K562 (cell line): ENCODE measurements at regions not wholly inside any gene's neighbourhood (a gene's known extent, or its start where the extent isn't known, plus 50 kb on each side); places are given as distances from the start of the nearest gene placed in this dataset.

Experiments
- ATAC-seq: fragments of 200-7000 bp; cut with Tn5 transposase; 3 replicates; pipeline ENCODE4 v1.9.1; 2020; ENCODE audit warnings: moderate library complexity
- BruUV-seq: library from RNA; stranded (reverse); fragments of 400-500 nt; replicated peaks from 2 replicates; lab custom pipeline; 2021; lab: Mats Ljungman, UMichigan
- CTCF ChIA-PET: fragments of 300-600 bp; formaldehyde crosslinking; extraction: SDS; loops from one replicate; lab custom pipeline; 2021; ENCODE audit warnings: low intra/inter-chr PET ratio; lab: Yijun Ruan, JAX
- POLR2A ChIA-PET: fragments of 300-600, 350-650 bp; sonication (Branson Sonifier 250); formaldehyde crosslinking; extraction: SDS; loops from one replicate; lab custom pipeline; 2021; ENCODE audit warnings: antibody characterized with exemption, inconsistent platforms; lab: Yijun Ruan, JAX
- DNase-seq, 4 experiments: peaks; one replicate each; pipeline versions ENCODE4 v3.0.0 to v3.0.0-alpha.2; 2011 to 2018; ENCODE audit warnings: low spot score in 3 of 4, mixed read lengths in 3 of 4; ENCODE audit errors: extremely low read depth in 1 of 4
- FAIRE-seq: peaks from 2 replicates; lab custom pipeline; 2011; peaks lifted over from hg19 to GRCh38; lab: Jason Lieb, UNC
- H2AFZ ChIP-seq: 2 replicates; pipeline ENCODE4 v1.6.0; 2011; ENCODE audit warnings: low read depth, low read length, control low read depth, inconsistent platforms
- H3K27ac ChIP-seq: fragments of 200-600 bp; 3 replicates; pipeline ENCODE4 v1.8.0; 2011; ENCODE audit warnings: low read depth, mild to moderate bottlenecking, control low read depth, inconsistent platforms, low read length, moderate library complexity, mixed read lengths; ENCODE audit errors: extremely low read depth
- H3K27me3 ChIP-seq, 2 experiments: fragments of 300-600 bp in 1 of 2; 2 replicates in 1 of 2; 3 replicates in 1 of 2; pipeline versions ENCODE4 v1.6.0 to v1.8.0; 2011; ENCODE audit warnings: inconsistent platforms in 2 of 2, low read length in 2 of 2, mild to moderate bottlenecking in 1 of 2, mixed read lengths in 1 of 2, moderate library complexity in 1 of 2; ENCODE audit not compliant: control insufficient read depth in 2 of 2, insufficient read depth in 2 of 2
- H3K36me3 ChIP-seq: fragments of 300-600 bp; 3 replicates; pipeline ENCODE4 v1.8.0; 2011; ENCODE audit warnings: mild to moderate bottlenecking, low read length, inconsistent platforms; ENCODE audit not compliant: control insufficient read depth, insufficient read depth
- H3K4me1 ChIP-seq, 2 experiments: fragments of 200-600 bp in 1 of 2; replicated peaks in 1 of 2; 2 replicates in 1 of 2; 3 replicates in 1 of 2; pipeline versions ENCODE4 v1.5.1 to v1.8.0; 2011; ENCODE audit warnings: inconsistent platforms in 2 of 2, low read length in 2 of 2, mild to moderate bottlenecking in 1 of 2, mixed read lengths in 1 of 2, moderate library complexity in 1 of 2; ENCODE audit not compliant: control insufficient read depth in 2 of 2, insufficient read depth in 2 of 2
- H3K4me2 ChIP-seq: 2 replicates; pipeline ENCODE4 v1.6.1; 2011; ENCODE audit warnings: low read length, control low read depth, inconsistent platforms, mixed read lengths; ENCODE audit not compliant: insufficient read depth
- H3K4me3 ChIP-seq: fragments of 200-600 bp; sonication (generic), shearing (Covaris generic); 2 replicates; pipeline ENCODE4 v1.5.1; 2016; ENCODE audit warnings: control low read depth, inconsistent platforms
- H3K79me2 ChIP-seq: fragments of 200-600 bp; 3 replicates; pipeline ENCODE4 v1.8.0; 2011; ENCODE audit warnings: low read length, inconsistent platforms; ENCODE audit not compliant: control insufficient read depth, insufficient read depth
- H3K9ac ChIP-seq, 2 experiments: 2 replicates each; pipeline versions ENCODE4 v1.6.0 to v1.6.1; 2011; ENCODE audit warnings: low read depth in 2 of 2, low read length in 2 of 2, control low read depth in 1 of 2, inconsistent platforms in 1 of 2, mild to moderate bottlenecking in 1 of 2, mixed read lengths in 1 of 2; ENCODE audit not compliant: insufficient read depth in 1 of 2
- H3K9me1 ChIP-seq: one replicate; pipeline ENCODE4 v1.6.0; 2011; ENCODE audit warnings: inconsistent platforms, mild to moderate bottlenecking, low read length, moderate library complexity; ENCODE audit not compliant: control insufficient read depth, insufficient read depth
- H3K9me3 ChIP-seq: replicated peaks from 2 replicates; pipeline ENCODE4 v1.5.1; 2011; ENCODE audit warnings: low read depth, low read length, inconsistent platforms; ENCODE audit not compliant: control insufficient read depth, insufficient read depth
- H4K20me1 ChIP-seq: replicated peaks from 2 replicates; pipeline ENCODE4 v1.6.1; 2011; ENCODE audit warnings: low read length, inconsistent platforms, mixed read lengths; ENCODE audit not compliant: control insufficient read depth, insufficient read depth
- CBFB ChIP-seq: sonication (generic); formaldehyde crosslinking; IDR thresholded peaks from 2 replicates; pipeline ENCODE4 v1.4.0; 2020; ENCODE audit warnings: mild to moderate bottlenecking, missing genetic modification reagents
- HMGN3 ChIP-seq: IDR thresholded peaks from 2 replicates; pipeline ENCODE4 v1.6.1; 2011; ENCODE audit warnings: borderline replicate concordance, low read depth, mild to moderate bottlenecking, mixed read lengths, low read length; ENCODE audit not compliant: insufficient read length; ENCODE audit errors: extremely low read depth
- KDM2B ChIP-seq: fragments of 250-450 bp; sonication (Bioruptor Pico); IDR thresholded peaks from 2 replicates; pipeline ENCODE4 v1.8.0; 2021; ENCODE audit warnings: mild to moderate bottlenecking, moderate library complexity
- MCM2 ChIP-seq: fragments of 450-650 bp; IDR thresholded peaks from 2 replicates; pipeline ENCODE4 v1.6.1; 2017; ENCODE audit warnings: low read depth, mild to moderate bottlenecking
- NR1H2 ChIP-seq: sonication (generic); formaldehyde crosslinking; IDR thresholded peaks from 2 replicates; pipeline ENCODE4 v1.4.0; 2020; ENCODE audit warnings: mild to moderate bottlenecking, missing genetic modification reagents
- RFX1 ChIP-seq: fragments of 450-650 bp; IDR thresholded peaks from 2 replicates; pipeline ENCODE4 v1.6.1; 2016; ENCODE audit warnings: mild to moderate bottlenecking, moderate library complexity
- TRIM28 ChIP-seq: fragments of 450-650 bp; IDR thresholded peaks from 2 replicates; pipeline ENCODE4 v1.6.1; 2017
- ZNF583 ChIP-seq: fragments of 250-450 bp; sonication (Bioruptor Pico); IDR thresholded peaks from 2 replicates; pipeline ENCODE4 v1.4.0; 2020
- ZNF785 ChIP-seq: fragments of 250-450 bp; sonication (Bioruptor Pico); IDR thresholded peaks from 2 replicates; pipeline ENCODE4 v1.4.0; 2020; ENCODE audit warnings: mild to moderate bottlenecking
- WGBS: fragments of 100-300 bp; shearing (Covaris generic); methylation state at CpG from one replicate; pipeline ENCODE4 v1.1.6; 2016; ENCODE audit warnings: low coverage, mixed read lengths; ENCODE audit not compliant: insufficient coverage; ENCODE audit errors: missing lambda C conversion rate; 5-methylcytosine and 5-hydroxymethylcytosine counted together
- in situ Hi-C: fragments of 300-500 bp; cut with MboI; formaldehyde crosslinking; loops from 4 replicates; pipeline ENCODE4 v1.15.0; 2018; ENCODE audit warnings: inconsistent platforms, mixed read lengths
- intact Hi-C: fragments of 100-400 bp; cut with micrococcal nuclease; formaldehyde crosslinking; loops from 2 replicates; pipeline ENCODE4 v1.14.2; 2022
- TF ChIP-seq, protein P1 (sequence below): fragments of 250-450 bp; sonication (Bioruptor Pico); IDR thresholded peaks from 2 replicates; pipeline ENCODE4 v1.8.0; 2022; ENCODE audit warnings: inconsistent platforms, mild to moderate bottlenecking, moderate library complexity, borderline replicate concordance

DNA sequence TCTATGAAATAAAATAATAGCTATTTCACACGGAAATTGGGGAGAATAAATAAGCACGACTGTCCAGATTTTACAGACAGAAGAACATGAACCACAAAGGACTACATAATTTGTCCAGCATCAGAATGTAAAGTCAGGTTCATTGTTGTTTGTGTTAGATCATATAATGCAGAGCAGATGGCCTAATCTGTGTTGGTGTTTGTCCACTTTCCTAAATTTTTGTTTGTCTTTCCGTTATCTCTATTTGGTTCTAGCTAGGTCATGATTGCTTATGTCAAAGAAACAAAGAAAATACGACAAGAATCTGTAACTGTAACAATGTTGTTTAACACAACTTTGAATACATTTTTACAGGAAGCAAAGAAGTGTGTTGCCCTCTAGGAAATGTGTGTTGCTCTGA lies 75.6 kb upstream of the ANKRD28 start:
- FAIRE-seq (no peak), DNase-seq (no peak), ATAC-seq (no peak)
- H3K27ac ChIP-seq, result no peak overlapping the region
- H3K36me3 ChIP-seq, result no peaks in the 10 kb centered on the region
- POLR2A ChIA-PET, result interaction anchor here (0.7 to 0.9 kb wide), 2 partner anchors 11 to 19 kb away, joined by 3 read pairs; no protein-coding TSS in a partner anchor
- H3K9ac ChIP-seq, result no peak overlapping the region
- H3K9me1 ChIP-seq, result no peaks in the 10 kb centered on the region
- no peaks in the 10 kb centered on the region for H3K9me3 ChIP-seq
- H3K79me2 ChIP-seq, result no peaks in the 10 kb centered on the region
- no peak overlapping the region for H3K4me3 ChIP-seq
- peaks cover 3 to 6% of the 10 kb centered on the region in 2 experiments; a peak in 3 of 5 replicates for H3K4me1 ChIP-seq
- intact Hi-C loops (no loop called here), in situ Hi-C loops (no loop called here)
- TF ChIP-seq ZNF785 (CRISPR knock-in tag), result no peak
- no peak for TF ChIP-seq RFX1
- TF ChIP-seq ZNF583 (CRISPR knock-in tag), result no peak
- TF ChIP-seq TRIM28, result no peak
- no peak for TF ChIP-seq MCM2
- TF ChIP-seq CBFB (CRISPR knock-in tag), result no peak
- TF ChIP-seq NR1H2 (CRISPR knock-in tag), result no peak
- TF ChIP-seq, protein P1, sequence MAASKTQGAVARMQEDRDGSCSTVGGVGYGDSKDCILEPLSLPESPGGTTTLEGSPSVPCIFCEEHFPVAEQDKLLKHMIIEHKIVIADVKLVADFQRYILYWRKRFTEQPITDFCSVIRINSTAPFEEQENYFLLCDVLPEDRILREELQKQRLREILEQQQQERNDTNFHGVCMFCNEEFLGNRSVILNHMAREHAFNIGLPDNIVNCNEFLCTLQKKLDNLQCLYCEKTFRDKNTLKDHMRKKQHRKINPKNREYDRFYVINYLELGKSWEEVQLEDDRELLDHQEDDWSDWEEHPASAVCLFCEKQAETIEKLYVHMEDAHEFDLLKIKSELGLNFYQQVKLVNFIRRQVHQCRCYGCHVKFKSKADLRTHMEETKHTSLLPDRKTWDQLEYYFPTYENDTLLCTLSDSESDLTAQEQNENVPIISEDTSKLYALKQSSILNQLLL, result no peak
- no peak for TF ChIP-seq KDM2B (CRISPR knock-in tag)
- no peak for TF ChIP-seq HMGN3
- CTCF ChIA-PET, result no interaction called here
- 2% methylated on average over 4 of the region's 4 CpGs for WGBS
- H4K20me1 ChIP-seq, result no peaks in the 10 kb centered on the region
- H3K27me3 ChIP-seq, result no peaks in the 10 kb centered on the region
- BruUV-seq, result no TSS peak
- no peak overlapping the region for H2AFZ ChIP-seq
- no peak overlapping the region for H3K4me2 ChIP-seq
